ENCODE measurements at regions not wholly inside any gene's neighbourhood (a gene's known extent, or its start where the extent isn't known, plus 50 kb on each side); places are given as distances from the start of the nearest gene placed in this dataset.

DNA sequence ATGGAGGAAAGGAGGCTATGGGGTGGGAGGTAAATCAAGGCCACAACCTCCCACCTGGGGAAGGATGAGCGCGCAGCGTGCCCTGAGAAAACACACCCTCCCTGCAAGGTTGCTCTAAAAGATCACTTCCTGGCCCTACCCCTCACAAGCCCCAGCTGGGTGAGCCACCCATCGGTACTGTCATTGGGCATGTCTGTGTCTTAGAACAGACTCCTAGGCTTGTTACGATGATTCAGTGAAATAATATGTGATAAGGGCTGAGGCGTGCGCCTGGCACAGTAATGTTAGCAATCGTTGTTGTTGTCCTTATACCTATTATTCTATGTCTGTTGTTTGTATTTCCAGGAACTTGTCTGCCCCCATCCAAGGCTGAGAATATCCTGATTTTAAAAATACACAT is 175.1 kb downstream of the ZFP36L2 start:
- no peak for DNase-seq

DNA sequence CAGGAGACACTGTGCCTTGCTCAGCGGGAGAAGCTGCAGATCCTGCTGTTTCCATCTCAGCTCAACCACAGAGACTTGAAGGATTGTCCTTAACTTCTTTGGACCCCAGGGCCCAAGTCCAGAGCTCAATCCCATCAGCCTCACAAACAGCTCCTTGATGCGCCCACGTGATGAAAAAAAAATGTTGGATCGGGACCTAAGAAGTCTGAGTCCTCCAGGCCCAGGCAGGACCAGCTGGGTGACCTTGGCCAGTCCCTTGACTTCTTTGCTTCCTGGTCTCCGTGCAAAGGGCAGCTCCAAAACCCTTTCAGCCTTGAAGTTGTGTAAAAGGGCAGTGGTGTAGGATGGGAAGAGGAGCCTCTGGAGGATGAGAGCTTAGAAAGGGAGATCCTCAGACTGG is 175.5 kb downstream of the ZFP36L2 start:
- DNase-seq, result no peak

- no peak for DNase-seq
These were observed 176.3 kb downstream of the ZFP36L2 start for GRCh38 chr2:43049836-43050801.

DNA sequence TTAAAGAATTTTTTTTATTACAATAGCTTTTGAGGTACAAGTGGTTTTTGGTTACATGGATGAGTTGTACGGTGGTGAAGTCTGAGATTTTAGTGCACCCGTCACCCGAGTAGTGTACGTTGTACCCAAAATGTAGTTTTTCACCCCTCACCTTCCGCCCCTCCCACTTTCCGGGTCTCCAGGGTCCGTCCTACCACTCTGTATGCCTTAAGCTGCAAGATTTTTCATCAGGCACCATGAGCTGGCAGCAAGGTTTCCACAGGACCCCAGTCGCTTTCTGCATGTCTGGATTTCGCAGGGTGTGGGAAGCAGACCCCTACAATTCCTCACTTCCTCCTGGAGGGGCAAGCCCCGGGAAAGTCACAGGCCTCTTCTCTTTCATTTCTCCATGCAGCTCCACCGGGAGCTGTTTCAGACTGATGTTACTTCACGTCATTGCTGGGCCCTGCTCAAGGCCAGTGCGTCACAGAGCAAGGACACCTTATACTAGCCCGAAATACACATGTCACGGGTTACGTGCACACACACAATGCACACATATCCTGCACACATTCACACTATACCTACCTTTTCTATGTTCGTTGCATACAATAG is 179.1 kb downstream of the ZFP36L2 start:
- no peak for DNase-seq

DNA sequence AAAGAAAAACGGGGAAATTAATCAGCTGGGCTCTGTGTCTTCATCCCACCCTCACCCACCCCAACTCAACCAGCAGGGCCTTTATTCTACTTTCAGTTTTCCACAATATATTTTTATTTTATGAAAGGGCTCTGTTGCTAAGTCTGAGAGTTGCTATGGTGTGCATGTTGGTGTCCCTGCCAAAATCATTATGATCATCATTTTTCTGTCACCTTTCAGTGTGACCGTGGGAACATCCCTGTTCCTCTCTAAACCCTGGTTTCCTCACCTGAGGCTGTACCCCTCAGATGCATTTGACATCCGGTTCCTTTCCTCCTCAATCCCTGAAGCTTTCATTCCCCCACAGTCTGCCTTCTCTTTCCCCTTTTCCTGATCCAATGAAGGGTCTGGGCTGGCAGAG is 180.5 kb downstream of the ZFP36L2 start:
- DNase-seq, result no peak

- DNase-seq, result no peak
These were observed 182.2 kb downstream of the ZFP36L2 start for GRCh38 chr2:43044093-43044681.

DNA sequence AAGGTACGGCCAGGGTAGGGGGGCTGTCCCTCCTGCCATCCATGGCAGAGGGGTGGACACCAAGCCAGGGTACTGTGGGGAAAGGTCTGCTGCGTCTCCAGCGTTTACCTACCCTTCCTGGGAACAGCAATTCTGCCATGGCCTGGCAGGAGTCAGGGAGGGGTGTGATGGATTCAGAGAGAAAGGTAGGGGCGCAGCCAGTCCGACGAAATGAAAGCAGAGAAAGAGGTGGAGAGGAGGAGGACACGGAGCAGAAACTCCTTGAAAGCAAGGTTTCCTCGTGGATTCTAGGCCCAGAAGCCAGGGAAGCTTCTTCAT is 182.9 kb downstream of the ZFP36L2 start:
- no peak for DNase-seq

- DNase-seq, result no peak
These were observed 184.6 kb downstream of the ZFP36L2 start for GRCh38 chr2:43041661-43042360.

DNA sequence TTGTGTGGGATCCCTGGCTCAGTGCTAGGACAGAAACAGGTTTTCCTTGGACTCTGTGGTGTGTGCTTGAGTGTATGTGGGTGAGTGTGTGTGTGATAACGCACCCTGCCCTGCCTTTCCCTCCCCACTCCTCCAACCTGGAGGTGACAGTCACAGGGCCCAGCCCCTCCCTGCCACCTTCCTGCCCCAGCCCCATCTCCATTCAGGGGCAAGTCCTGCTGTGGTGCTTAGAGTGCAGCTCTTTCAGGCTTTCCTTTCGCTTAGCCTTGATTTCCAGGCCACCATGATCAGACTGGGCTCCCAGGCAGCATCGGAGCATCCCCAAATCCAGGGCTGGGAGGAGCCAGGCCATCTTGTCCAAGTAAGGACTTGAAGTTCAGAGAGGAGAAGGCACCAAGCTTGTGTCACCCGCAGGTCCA is 185.2 kb downstream of the ZFP36L2 start:
- DNase-seq, result no peak

- no peak for DNase-seq
These were observed 186.1 kb downstream of the ZFP36L2 start for GRCh38 chr2:43040084-43040854.

DNA sequence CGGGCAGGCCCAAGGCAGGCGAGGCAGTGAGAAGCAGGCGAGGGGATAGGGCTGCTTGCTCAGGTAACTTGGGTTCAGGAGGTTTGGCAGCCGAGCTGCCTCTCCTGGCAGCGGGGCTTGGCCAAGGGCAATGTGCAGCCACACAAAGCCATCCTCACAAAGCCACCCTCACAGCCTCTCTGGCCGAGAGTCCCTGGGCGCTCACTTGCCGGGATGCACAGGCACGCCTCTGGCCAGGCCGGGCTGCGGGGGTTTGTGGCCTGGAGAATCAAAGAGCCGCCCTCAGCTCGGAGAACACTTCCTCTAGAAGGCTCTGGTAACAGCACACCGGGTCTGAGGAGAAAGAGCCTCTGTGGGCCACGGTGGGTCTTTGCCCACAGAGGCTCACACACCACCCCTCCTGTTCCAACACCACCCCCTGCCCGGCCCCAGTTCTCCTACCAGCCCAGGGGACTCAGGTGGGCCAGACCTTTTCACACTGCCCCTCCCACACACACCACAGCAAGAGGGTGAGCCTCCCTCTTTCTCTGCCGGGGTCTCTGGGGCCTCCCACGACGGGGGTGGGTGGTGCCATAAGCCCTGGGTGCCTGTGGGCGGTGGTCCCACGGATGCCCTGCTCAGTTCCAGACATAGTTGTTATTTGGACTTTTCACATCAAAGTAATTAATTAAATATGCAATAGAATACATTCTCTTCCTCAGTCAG is 186.9 kb downstream of the ZFP36L2 start:
- no peak for DNase-seq

GRCh38 chr2:43038696-43039094 is 187.7 kb downstream of the ZFP36L2 start:
- DNase-seq, result no peak

GRCh38 chr2:43038034-43038695 is 188.2 kb downstream of the ZFP36L2 start:
- no peak for DNase-seq

- no peak for DNase-seq
These were observed 190.5 kb downstream of the ZFP36L2 start for GRCh38 chr2:43035922-43036321.

DNA sequence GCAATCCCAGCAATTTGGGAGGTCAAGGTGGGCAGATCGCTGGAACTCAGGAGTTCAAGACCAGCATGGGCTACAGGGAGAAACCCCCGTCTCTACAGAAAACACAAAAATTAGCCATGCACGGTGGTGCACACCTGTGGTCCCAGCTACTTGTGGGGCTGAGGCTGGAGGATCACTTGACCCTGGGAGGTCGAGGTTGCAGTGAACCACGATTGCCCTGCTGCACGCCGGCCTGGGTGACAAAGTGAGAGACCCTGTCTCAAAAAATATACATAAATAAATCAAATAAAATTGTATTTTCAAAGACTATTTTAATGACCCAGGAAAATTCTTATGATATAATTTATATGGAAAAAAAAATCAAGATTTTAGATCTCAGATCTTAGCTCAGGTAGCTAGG is 191.5 kb downstream of the ZFP36L2 start:
- no peak for DNase-seq

GRCh38 chr2:43034242-43034619 is 192.2 kb downstream of the ZFP36L2 start:
- DNase-seq, result no peak

DNA sequence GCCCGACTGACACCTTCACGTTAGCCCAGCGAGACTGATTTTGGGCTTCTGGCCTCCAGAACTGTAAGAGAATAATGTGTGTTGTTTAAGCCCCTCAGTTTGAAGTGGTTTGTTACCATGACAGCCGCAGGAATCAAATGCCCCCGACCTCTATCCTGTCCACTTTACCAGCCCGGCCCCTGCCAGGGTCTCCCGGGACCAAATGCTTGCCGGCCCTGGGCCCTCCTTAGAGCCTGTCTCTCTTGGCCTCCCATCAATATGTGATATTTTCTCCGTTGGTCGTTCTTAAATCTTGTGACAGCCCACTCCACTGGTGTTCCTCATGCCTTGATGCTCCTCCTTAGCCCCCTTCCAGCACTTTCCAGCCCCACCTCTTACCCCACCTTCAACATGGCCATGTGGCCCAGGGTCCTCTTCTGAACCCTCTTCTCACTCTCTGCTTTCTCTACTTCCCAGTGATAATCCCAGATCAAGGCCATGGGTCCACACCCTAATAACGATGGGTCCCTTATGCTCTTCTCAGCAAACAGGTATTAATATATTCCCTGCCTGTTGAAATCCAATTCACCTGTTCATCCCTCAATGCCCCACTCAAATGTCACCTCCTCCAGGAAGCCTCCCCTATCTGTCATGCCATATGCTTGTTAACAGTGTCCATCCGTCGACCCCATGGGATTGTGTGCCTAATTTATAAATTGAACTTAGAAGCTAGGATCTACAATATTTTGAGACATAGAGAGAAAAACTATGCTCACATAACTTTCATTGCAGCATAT is 192.8 kb downstream of the ZFP36L2 start:
- no peak for DNase-seq

DNA sequence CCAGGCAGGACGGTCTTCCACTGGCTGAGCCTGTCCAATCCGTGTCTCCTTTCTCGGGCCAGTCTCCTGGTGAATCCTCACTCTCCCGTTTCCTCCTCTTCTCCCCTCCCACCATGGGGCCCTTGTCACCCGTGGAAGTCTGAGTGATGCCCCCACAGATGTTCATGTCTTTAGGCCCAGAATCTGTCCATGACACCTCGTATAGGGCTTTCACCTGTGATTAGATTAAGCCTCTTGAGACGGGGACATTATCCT is 193.5 kb downstream of the ZFP36L2 start:
- no peak for DNase-seq

GRCh38 chr2:43032213-43033015 is 194.0 kb downstream of the ZFP36L2 start:
- DNase-seq, result no peak
